Tongue (tissue), 1 donor: ENCODE measurements at regions not wholly inside any gene's neighbourhood (a gene's known extent, or its start where the extent isn't known, plus 50 kb on each side); places are given as distances from the start of the nearest gene placed in this dataset.
"Not testable (repeated sequence)": the region's sequence is repeated elsewhere in the genome, so short reads cannot be mapped to it uniquely, and the experiment has no call there.

ENCODE experiments used
- DNase-seq: peaks from one replicate; pipeline ENCODE4 v3.0.0-alpha.2; 2015

DNA sequence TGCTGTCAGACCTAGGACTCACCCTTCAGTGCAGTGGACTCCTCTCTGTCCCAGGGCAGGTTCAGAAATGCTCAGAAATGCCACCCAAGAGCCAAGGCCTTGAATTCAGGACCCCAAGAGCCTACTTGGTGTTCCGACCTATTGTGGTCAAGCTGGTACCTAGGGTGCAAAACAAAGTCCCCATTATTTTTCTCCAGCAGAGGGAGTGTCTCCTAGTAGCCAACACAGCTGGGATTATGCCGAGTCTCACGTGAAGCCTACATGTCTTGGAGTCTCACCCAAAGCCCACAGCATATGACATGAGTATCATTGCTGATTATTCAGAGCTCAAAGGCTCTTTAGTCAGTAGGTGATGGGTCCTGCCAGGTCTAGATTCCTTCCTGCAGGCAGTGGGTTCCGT is 671.1 kb upstream of the SPRY2 start:
- no peak for DNase-seq

DNA sequence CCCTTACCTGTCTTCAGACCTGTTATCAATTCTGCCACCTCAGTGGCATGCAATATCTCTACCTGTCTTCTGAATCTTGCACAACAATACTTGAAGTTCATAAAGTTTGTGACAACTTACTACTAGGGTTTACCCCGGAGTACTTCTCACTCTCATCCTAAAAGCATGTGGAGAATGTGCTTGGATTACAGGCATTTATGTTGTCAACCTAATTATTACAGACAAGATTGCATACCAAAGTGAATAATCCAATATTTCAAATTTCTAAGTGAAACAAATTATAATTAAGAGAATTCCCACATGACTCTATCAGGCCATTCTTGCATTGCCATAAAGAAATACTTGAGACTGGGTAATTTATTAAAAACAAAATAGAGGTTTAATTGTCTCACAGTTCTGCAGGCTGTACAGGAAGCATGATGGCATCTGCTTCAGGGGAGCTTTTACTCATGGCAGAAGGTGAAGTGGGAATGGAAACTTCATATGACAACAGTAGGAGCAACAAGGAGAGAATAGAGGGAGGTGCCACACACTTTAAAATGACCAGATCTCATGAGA is 661.0 kb upstream of the SPRY2 start:
- DNase-seq, result no peak

DNA sequence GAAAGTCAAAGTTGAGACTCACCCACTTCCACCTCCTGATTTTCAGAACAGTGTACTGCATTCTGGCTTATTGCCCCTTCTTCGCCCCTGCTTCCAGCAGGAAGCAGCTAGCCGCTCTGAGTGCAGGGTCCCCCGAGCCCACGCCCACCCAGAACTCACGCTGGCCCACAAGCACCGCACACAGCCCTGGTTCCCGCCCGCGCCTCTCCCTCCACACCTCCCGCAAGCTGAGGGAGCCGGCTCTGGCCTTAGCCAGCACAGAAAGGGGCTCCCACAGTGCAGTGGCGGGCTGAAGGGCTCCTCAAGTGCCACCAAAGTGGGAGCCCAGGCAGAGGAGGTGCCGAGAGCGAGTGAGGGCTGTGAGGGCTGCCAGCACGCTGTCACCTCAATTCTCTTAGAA is 657.7 kb upstream of the SPRY2 start:
- not testable (repeated sequence) for DNase-seq

DNA sequence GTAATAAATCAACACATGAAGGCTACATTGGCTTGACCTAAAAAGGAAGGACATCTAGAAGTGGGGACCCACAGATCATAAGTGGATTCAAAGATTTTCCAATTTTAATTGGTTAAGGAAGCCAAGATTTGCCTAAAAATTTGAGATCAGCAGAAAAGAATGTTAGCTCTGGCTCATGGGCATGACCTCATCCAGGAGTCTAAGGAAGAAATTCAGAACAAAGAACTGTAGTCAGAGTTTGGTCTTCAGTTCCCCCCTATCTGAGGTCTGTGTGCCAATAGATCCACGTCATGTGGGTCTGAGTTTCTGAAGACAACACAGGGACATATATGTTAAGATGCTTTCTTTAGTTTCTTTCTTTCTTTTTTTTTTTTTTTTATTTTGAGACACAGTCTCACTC is 648.8 kb upstream of the SPRY2 start:
- no peak for DNase-seq

DNA sequence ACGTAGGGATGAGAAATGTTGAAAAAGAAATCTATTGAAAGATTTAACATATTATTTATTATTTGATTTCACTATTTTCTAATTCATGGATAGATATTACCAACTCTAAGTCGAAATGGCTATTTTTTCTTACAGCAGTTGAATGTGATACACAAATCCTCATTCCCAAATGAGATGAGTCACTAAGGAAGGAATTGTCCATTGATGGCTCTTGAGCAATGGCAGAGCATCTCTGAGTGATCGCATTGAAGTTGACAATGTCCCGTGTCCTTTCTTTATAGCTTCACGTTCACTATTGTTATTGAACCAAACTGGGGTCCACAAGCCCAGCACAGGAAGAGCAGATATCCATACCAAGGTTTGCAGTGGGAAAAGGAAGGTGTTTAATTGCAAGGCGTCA is 648.3 kb upstream of the SPRY2 start:
- DNase-seq, result no peak

DNA sequence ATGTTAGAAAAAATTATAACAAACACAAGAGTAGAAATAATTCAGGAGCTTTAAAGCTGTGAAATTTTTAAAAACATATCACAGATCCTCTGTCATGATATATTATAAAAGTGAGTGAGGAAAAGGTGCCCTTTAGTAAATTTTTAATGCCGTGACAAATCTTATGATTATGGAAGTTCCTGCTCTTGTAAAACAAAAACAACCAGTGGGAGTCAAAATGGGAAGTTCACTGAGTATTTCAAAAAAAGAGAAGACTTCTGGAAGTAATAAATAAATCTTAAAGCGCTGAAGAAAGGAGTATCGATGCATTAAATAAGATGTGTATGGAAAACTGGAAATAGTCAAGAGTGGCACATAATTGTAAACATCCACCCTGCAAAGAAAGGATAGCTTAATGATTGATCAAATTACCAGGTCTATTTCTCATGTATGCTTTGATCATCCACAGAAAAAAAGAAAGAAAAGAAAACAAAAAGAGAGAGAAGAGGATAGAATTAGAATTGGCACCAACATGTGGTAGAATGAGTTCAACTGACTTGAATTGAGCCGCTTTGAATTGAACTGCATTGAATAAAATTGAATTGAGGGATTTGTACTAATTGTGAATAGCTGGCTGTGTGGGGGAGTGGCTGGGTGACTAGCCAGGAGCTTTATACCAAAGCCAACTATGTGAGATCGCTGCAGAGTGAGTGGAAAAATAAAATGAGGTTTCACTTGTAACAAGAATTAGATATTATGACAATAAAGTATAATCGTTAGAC is 647.6 kb upstream of the SPRY2 start:
- DNase-seq, result no peak

DNA sequence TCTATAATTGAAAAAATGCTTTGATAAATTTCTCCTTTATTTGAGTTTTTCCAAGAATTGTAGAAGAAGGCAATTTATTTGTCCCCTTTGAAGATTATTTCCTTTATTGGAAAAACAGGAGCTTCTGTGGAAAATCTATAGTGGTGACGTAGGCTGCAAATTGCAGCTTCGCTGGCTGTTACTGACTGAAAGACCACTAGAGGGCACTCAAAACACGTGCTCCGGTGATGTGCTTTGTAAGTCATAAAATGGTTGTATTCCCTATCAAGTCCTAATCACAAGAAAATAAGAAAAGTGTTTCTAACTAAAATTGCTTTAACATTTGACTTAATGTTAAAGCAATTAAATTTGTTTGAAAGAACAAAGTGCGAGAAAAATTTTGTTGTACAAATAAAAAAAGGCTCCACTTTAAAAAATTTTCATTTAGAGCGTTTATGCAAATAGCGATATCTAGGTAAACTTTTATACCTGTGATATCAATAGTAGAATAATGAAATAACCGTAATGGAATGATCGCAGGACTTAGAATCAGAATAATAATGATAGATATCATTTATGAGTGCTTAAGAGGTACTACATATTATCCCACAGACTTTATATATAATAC is 638.2 kb upstream of the SPRY2 start:
- peak; percentile 78 for DNase-seq

DNA sequence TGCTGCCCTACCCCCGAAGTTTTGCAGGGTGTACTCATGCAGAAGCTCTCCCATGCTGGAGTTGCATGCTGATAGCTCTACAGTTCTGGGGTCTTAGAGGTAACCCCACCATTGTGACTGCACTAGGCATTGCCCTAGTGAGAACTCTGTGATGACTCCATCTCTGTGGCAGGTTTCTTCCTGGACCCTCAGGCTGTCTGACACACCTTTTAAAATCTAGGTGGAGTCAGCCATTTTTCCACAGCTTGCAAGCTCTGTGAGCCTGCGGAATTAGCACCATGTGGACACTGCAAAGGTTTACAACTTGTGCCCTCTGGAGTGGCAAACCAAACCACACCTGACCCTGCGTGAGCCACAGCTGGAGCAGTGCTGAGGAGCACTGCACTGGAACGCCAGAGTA is 636.2 kb upstream of the SPRY2 start:
- no peak for DNase-seq

DNA sequence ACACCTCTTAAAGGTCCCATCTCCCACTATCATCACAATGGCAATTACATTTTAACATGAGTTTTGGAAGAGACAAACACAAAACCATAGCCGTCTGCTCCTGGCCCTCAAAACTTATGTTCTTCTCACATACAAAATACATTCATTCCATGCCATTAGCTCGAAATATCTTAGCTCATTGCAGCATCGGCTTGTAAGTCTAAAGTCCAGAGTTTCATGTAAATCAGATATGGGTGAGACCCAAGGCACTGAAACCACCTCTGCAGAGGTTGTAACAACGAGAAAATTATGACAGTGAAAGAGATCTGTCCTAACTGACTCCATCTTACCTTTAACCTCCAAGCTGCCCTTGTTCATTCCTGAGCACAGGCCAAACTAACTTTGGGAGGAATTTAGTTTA is 635.0 kb upstream of the SPRY2 start:
- no peak for DNase-seq

DNA sequence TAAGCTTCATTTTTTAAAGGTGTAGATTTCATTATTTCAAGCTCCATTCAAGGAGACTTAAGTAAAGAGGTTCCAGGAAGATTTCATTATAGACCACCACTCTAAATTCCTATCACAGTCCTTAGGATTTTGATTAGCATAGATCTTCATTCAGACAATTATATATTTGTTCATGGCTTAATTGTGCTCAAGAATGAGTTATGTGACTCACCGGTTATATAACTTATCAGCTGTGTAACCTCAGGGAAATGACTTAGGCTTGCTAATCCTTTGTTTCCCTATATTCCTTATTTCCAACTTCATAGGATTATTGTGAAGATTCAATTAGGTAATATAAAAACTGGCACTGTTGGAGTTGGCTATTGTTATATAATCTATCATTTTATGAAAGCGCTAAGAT is 632.8 kb upstream of the SPRY2 start:
- DNase-seq, result no peak

DNA sequence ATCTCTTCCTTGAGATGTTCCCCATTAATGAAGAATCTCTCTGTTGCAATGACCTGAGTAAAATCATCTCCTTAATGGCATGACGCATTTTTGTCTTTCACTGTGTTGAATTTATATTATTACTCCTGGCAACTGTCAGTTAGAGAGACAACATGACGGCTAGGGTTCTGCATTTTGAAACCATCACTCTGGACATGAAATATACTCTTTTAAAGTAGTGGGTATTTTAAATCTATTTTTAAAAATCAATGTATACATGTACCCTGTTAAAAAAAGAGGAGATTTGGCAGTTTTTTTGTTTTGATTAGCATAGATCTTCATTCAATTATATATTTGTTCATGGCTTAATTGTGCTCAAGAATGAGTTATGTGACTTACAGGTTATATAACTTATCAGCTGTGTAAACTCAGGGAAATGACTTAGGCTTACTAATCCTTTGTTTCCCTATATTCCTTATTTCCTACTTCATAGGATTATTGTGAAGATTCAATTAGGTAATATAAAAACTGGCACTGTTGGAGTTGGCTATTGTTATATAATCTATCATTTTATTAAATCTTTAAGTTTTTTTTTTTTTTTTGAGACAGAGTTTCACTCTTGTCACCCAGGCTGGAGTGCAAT is 632.0 kb upstream of the SPRY2 start:
- DNase-seq, result no peak

DNA sequence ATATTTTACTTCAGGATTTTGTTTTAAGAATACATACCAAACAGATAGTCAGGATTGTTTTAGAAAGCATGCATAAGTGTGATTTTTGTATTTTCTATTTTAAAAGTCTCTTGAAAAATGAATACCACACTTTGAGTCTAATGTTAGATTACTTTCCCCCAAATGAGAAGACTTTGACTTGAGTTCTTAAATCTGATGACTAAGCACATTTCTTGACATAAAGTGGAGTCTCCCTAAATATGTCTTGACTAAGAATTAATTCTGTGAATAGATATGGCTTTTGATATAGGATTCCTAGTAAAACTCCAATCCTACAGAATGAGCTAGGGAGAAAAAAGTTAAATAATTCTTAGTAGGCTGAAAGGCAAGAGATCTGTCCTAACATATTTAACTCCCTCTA is 624.2 kb upstream of the SPRY2 start:
- no peak for DNase-seq

DNA sequence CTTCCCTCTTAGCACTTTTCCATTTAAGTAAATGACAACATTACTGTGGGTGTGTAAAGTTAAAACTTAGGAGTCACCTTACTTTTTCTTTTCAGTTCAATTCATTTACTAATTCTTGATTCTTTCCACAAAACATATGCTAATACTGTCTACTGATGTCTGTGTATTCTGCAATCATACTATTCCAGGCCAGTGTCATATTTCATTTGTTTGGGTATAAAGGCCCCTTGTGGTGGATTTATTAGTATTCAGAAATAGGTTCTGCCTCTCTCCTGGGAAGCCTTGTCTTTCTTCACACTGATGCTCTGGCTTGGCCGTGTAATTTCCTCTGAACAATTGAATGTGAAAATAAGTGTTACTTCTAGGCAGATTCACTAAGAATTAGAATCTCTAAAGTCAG is 621.9 kb upstream of the SPRY2 start:
- DNase-seq, result peak; percentile 10

DNA sequence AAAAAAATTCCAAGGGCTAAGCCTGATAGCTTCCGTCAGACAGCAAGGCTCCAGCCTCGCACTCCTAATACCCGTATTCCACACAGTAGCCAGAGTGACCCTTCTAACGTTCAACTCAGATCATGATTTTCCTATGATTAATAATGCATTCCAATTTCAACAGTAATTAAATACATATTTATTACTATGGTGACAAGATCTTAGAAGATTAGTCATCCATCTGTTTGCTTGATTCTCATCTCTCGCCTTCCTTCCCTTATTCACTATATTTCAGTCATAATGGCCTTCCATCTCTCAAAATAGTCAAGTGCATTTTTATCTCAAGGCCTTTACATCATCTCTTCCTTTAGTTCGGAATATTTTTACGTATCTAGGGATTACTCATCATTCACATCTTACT is 621.2 kb upstream of the SPRY2 start:
- DNase-seq, result no peak

DNA sequence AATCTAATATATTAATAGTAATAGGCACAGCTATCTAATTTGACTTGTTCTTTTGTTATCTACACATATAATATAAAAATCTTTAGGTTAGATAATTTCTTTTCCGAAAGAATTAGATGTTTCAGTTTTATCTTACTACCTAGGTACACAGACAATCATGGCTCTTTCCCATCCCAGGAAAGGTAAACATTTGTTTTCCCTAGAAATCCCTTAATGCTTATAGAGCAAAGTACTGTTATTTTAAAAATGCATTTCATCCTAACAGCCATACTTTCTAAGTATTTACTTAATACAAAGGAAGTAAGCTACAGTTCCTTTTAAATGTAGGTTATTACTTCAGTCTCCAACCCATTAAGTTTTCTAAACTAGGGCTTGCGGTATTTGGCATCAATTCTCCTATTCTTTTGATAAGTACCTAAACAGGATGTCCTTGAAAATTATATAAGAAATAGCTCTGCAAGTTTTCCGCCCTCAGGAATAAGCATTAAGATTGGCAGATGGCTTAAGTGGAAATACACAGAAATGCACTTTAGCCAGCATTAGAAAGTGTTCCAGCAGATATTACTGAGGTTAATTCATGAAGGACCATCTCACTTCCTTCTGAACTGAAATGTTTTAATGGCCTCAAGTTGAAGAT is 616.2 kb upstream of the SPRY2 start:
- DNase-seq, result no peak

DNA sequence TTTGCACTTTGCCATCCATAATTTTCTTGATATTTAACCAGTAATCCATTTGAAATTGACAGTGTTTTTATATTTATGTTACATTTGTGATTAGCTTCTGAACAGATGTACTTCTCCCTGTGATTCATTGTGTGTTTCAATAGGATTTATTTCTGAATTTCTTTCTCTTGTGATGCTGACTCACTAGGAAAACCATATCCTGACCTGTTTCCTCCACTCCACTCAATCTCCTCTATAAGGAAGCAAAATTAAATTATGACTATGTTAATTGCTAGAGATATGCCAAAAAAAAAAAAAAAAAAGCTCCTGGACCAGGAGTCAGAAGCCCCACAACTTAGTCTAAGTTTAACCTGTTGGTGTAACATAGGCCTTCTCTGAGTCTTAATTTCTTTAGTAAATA is 614.6 kb upstream of the SPRY2 start:
- DNase-seq, result no peak

DNA sequence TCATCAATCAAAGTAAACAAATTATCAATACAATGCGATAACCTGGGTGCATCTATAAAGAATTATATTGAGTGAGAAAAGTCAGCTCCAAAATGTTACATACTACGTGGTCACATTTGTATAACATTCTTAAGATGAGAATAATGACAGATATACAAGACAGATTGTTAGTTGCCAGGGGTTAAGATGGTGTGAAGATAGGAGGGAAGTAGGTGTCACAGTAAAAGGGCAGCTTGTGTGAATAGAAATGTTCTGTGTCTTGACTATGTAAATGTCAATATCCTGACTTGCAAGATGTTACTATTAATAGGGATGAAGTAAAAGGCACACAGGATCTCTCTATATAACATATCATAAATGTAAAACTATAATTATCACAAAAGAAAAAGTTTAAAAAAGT is 611.2 kb upstream of the SPRY2 start:
- DNase-seq, result no peak

DNA sequence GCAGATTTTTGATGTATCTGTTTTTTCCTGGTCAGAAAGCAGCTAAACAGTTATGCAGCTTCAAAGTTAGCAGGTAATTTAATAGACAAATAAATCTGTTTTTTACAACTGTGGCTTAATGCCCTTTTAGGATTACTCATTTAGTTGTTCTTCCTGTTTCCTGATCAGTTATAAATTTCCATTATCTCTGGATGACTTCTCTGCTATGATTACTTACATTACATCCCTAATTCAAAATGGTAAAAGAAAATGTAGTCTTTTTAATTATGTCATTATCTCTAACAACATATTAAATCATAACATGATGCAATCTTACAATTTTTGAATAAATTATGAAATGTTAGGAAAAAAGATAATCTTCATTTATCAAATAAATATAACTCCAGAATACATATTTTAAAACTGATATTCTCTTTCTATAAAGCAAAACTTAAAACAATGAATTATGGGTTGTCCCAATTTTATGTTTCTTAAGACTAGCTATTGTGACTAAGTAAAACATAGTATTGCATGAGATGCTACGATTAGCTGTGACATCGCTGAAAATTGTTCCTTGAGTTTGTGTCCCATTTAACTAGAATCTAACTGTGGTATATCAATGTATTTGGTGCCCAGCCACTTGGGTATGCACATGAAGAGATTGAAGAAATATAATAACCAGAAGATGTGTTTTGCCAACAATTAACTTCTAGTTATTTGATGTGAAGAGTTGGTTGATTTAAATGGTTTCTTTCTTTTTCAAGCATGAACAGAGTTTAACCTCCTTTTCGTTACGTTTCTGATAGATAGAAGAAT is 605.3 kb upstream of the SPRY2 start:
- DNase-seq, result no peak

DNA sequence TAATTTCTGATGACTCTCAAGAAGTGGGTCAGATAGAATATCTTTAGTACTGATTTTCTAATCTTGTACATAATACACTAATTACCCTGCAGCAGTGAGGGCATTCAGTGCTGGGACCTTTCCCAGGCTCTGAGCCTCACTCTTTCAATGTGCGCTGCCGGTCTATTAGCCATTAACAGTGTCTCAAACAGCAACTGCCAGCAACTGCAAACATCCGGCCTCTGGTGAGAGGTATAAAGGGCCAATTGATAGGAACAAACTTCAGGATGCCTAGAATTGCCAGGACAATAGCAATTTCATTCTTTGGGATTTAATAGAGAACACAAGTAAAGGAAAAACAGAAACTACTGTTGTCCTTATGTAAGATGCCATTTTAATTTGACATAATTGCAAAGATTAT is 604.4 kb upstream of the SPRY2 start:
- peak; percentile 17 for DNase-seq

DNA sequence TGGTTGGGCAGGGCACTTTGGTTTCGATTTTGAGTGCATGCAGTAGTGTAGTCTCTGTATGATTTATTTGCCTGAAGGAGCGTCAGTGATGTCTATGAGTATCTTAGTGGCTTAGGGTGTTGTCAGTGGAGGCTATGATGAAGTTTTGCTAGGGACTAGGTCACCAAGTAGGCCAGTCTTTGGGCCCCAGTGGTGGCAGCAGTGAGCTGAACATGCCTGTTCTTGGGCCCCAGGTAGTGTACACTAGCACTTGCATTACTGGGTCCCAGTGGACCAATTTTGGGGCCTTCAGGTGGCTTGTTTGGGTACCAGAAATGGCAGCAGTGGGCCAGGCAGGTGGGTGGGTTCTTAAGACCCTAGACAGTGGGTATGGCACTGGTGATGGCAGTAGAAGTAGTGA is 598.7 kb upstream of the SPRY2 start:
- DNase-seq, result no peak

DNA sequence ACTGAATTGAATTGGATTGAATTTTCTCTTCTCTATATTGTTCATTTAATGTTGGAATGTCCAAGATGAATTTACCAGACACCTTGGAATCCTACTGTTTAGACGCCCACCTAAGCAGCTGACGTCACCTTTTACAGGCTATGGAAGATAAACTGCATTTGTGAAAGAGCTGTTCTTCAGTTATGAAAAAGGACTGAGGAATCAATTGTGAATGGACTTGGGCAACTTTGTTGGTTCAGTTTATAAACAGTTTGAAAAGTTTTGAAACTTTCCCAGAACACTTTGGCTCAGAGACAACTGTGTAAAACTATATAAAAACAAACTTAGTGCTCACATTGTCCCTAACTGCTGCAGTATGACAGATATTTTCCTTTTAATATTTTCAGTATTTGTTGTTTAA is 590.8 kb upstream of the SPRY2 start:
- DNase-seq, result peak; percentile 11

DNA sequence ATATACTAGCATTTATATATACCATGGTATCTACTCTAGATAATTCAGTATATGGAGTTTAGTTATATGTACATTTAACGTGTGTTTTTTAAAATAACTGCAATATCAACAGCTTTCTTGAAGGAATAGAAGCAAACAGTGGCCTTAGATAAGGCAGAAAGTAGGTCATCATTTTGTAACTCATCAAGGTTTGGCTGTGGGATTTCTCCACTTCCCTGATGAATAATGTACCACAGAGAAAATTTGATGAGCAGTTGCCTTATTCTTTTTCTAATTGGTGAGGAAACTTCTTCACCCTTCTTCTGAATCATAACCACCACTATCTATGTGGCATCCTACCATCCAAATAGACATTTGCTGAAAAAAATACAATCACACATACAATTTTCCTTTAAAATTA is 590.2 kb upstream of the SPRY2 start:
- no peak for DNase-seq
